PFSK-1 (cell line): ENCODE measurements at regions not wholly inside any gene's neighbourhood (a gene's known extent, or its start where the extent isn't known, plus 50 kb on each side); places are given as distances from the start of the nearest gene placed in this dataset.

Experiments
- FOXP2 ChIP-seq: optimal IDR thresholded peaks from 2 replicates; pipeline ENCODE3; 2011; ENCODE audit warnings: borderline replicate concordance, control low read depth, inconsistent platforms; ENCODE audit not compliant: insufficient read depth; ENCODE audit errors: extremely low read length, extremely low read depth
- POLR2AphosphoS5 ChIP-seq: IDR thresholded peaks from 2 replicates; pipeline ENCODE4 v1.6.1; 2012; ENCODE audit warnings: low read depth, mild to moderate bottlenecking, control low read depth, low read length, moderate library complexity
- REST ChIP-seq, 2 experiments: IDR thresholded peaks; 2 replicates each; pipeline versions ENCODE4 v1.6.1 to v1.8.0; 2011 to 2012; ENCODE audit warnings: low read depth in 2 of 2, low read length in 2 of 2, control low read depth in 1 of 2, inconsistent platforms in 1 of 2, mild to moderate bottlenecking in 1 of 2, moderate library complexity in 1 of 2; ENCODE audit not compliant: insufficient read depth in 1 of 2
- SIN3A ChIP-seq: IDR thresholded peaks from 2 replicates; pipeline ENCODE4 v1.6.1; 2012; ENCODE audit warnings: mild to moderate bottlenecking, low read length, moderate library complexity, borderline replicate concordance; ENCODE audit not compliant: insufficient read depth
- TAF1 ChIP-seq: IDR thresholded peaks from 2 replicates; pipeline ENCODE4 v1.6.1; 2012; ENCODE audit warnings: low read length, control low read depth, borderline replicate concordance; ENCODE audit not compliant: insufficient read depth

GRCh38 chrX:45710081-45710801 lies 509.6 kb upstream of the DIPK2B start:
- TF ChIP-seq FOXP2, result no peak
- TF ChIP-seq POLR2AphosphoS5, result no peak
- no peak for TF ChIP-seq REST (IDR thresholded peaks at IDR 0.05; ENCODE audit: insufficient read depth in 1 of 2, low read depth in 2 of 2, low read length in 2 of 2)
- no peak for TF ChIP-seq SIN3A
- TF ChIP-seq TAF1, result no peak

GRCh38 chrX:45709381-45709780 lies 508.7 kb upstream of the DIPK2B start:
- TF ChIP-seq SIN3A, result no peak
- TF ChIP-seq REST (IDR thresholded peaks at IDR 0.05; ENCODE audit: insufficient read depth in 1 of 2, low read depth in 2 of 2, low read length in 2 of 2), result no peak
- TF ChIP-seq POLR2AphosphoS5, result no peak
- no peak for TF ChIP-seq TAF1
- no peak for TF ChIP-seq FOXP2

- TF ChIP-seq FOXP2, result no peak
- TF ChIP-seq SIN3A, result no peak
- no peak for TF ChIP-seq POLR2AphosphoS5
- TF ChIP-seq REST (IDR thresholded peaks at IDR 0.05; ENCODE audit: insufficient read depth in 1 of 2, low read depth in 2 of 2, low read length in 2 of 2), result no peak
- TF ChIP-seq TAF1, result no peak
These were observed 498.5 kb upstream of the DIPK2B start for GRCh38 chrX:45699158-45699557.

- TF ChIP-seq TAF1 (no peak), FOXP2 (no peak), SIN3A (no peak), POLR2AphosphoS5 (no peak), REST (IDR thresholded peaks at IDR 0.05; ENCODE audit: insufficient read depth in 1 of 2, low read depth in 2 of 2, low read length in 2 of 2) (no peak)
These were observed 496.9 kb upstream of the DIPK2B start for GRCh38 chrX:45697591-45697990.

- TF ChIP-seq POLR2AphosphoS5 (no peak), REST (IDR thresholded peaks at IDR 0.05; ENCODE audit: insufficient read depth in 1 of 2, low read depth in 2 of 2, low read length in 2 of 2) (no peak), TAF1 (no peak), SIN3A (no peak), FOXP2 (no peak)
These were observed 496.1 kb upstream of the DIPK2B start for GRCh38 chrX:45696736-45697135.
